Suprapubic skin (tissue), 4 donors: ENCODE measurements at regions not wholly inside any gene's neighbourhood (a gene's known extent, or its start where the extent isn't known, plus 50 kb on each side); places are given as distances from the start of the nearest gene placed in this dataset.

Experiments
- DNase-seq, 2 donors: peaks; one replicate each; pipeline ENCODE4 v3.0.0-alpha.2; 2019; ENCODE audit warnings: low spot score in 2 of 2
- H3K27ac ChIP-seq: fragments of 200-600 bp; sonication (generic); one replicate; pipeline ENCODE4 v1.5.1; 2019
- H3K27me3 ChIP-seq: fragments of 200-600 bp; sonication (generic); one replicate; pipeline ENCODE4 v1.5.1; 2019
- H3K36me3 ChIP-seq: fragments of 200-600 bp; sonication (generic); one replicate; pipeline ENCODE4 v1.5.1; 2019
- H3K4me1 ChIP-seq: fragments of 200-600 bp; sonication (generic); one replicate; pipeline ENCODE4 v1.5.1; 2019
- H3K4me3 ChIP-seq: fragments of 200-600 bp; sonication (generic); one replicate; pipeline ENCODE4 v1.5.1; 2019; ENCODE audit warnings: mild to moderate bottlenecking
- H3K9me3 ChIP-seq: fragments of 200-600 bp; sonication (generic); one replicate; pipeline ENCODE4 v1.5.1; 2019
- CTCF ChIP-seq, 2 donors: fragments of 200-600 bp in 1 of 2; fragments of 450-650 bp in 1 of 2; sonication (generic) in 1 of 2; IDR thresholded peaks; one replicate each; pipeline ENCODE4 v1.5.1; 2016 to 2019; ENCODE audit warnings: antibody characterized with exemption in 2 of 2, mild to moderate bottlenecking in 1 of 2, moderate library complexity in 1 of 2
- EP300 ChIP-seq: sonication (generic); formaldehyde crosslinking; IDR thresholded peaks from one replicate; pipeline ENCODE4 v1.6.1; 2017; ENCODE audit warnings: antibody characterized with exemption
- POLR2A ChIP-seq, 2 donors: fragments of 450-650 bp; IDR thresholded peaks; one replicate each; pipeline ENCODE4 v1.6.1; 2017; ENCODE audit warnings: antibody characterized with exemption in 2 of 2, mild to moderate bottlenecking in 2 of 2, moderate library complexity in 2 of 2
- POLR2AphosphoS5 ChIP-seq, 3 donors: sonication (generic); formaldehyde crosslinking; IDR thresholded peaks; one replicate each; pipeline ENCODE4 v1.6.1; 2017; ENCODE audit warnings: antibody characterized with exemption in 3 of 3
- WGBS: methylation state at CpG from one replicate; pipeline ENCODE4 v1.1.5; 2018; 5-methylcytosine and 5-hydroxymethylcytosine counted together

GRCh38 chr2:234179031-234179363 lies 128.5 kb downstream of the SPP2 start:
- peaks cover 10% of the 10 kb centered on the region for H3K27me3 ChIP-seq
- no peak overlapping the region for H3K4me3 ChIP-seq
- H3K36me3 ChIP-seq, result no peaks in the 10 kb centered on the region
- no peak overlapping the region for H3K27ac ChIP-seq
- H3K4me1 ChIP-seq, result no peaks in the 10 kb centered on the region
- no peaks in the 10 kb centered on the region for H3K9me3 ChIP-seq
- WGBS, result 91% methylated on average over 6 of the region's 6 CpGs
- no peak for TF ChIP-seq POLR2AphosphoS5 (IDR thresholded peaks at IDR 0.05)
- no peak for TF ChIP-seq POLR2A (IDR thresholded peaks at IDR 0.05)
- no peak for TF ChIP-seq CTCF (IDR thresholded peaks at IDR 0.05)
- no peak for TF ChIP-seq EP300
- DNase-seq, result no peak

- H3K4me3 ChIP-seq, result no peak overlapping the region
- no peaks in the 10 kb centered on the region for H3K9me3 ChIP-seq
- no peak overlapping the region for H3K27ac ChIP-seq
- WGBS, result 71% methylated on average over 10 of the region's 10 CpGs
- peaks cover 10% of the 10 kb centered on the region for H3K27me3 ChIP-seq
- TF ChIP-seq POLR2A (IDR thresholded peaks at IDR 0.05) (no peak), POLR2AphosphoS5 (IDR thresholded peaks at IDR 0.05) (no peak), EP300 (no peak), CTCF (IDR thresholded peaks at IDR 0.05) (no peak)
- no peaks in the 10 kb centered on the region for H3K4me1 ChIP-seq
- H3K36me3 ChIP-seq, result no peaks in the 10 kb centered on the region
- DNase-seq, result no peak
Observed at GRCh38 chr2:234178330-234179030, 128.0 kb downstream of the SPP2 start.

- DNase-seq, result no peak
- WGBS, result 95% methylated on average over 6 of the region's 6 CpGs
- H3K4me1 ChIP-seq, result no peaks in the 10 kb centered on the region
- no peaks in the 10 kb centered on the region for H3K27me3 ChIP-seq
- no peak for TF ChIP-seq POLR2AphosphoS5 (IDR thresholded peaks at IDR 0.05)
- no peak for TF ChIP-seq CTCF (IDR thresholded peaks at IDR 0.05)
- TF ChIP-seq EP300, result no peak
- TF ChIP-seq POLR2A (IDR thresholded peaks at IDR 0.05), result no peak
- no peak overlapping the region for H3K27ac ChIP-seq
- H3K9me3 ChIP-seq, result no peaks in the 10 kb centered on the region
- H3K4me3 ChIP-seq, result no peak overlapping the region
- no peaks in the 10 kb centered on the region for H3K36me3 ChIP-seq
Observed at GRCh38 chr2:234175649-234176048, 125.1 kb downstream of the SPP2 start.

- H3K4me3 ChIP-seq, result no peak overlapping the region
- no peaks in the 10 kb centered on the region for H3K4me1 ChIP-seq
- no peak for TF ChIP-seq CTCF (IDR thresholded peaks at IDR 0.05)
- no peak for TF ChIP-seq EP300
- TF ChIP-seq POLR2AphosphoS5 (IDR thresholded peaks at IDR 0.05), result no peak
- no peak for TF ChIP-seq POLR2A (IDR thresholded peaks at IDR 0.05)
- no peaks in the 10 kb centered on the region for H3K36me3 ChIP-seq
- no peak overlapping the region for H3K27ac ChIP-seq
- 96% methylated on average over 5 of the region's 5 CpGs for WGBS
- no peak for DNase-seq
- no peaks in the 10 kb centered on the region for H3K9me3 ChIP-seq
- no peaks in the 10 kb centered on the region for H3K27me3 ChIP-seq
Observed at GRCh38 chr2:234174742-234175141, 124.2 kb downstream of the SPP2 start.

- H3K4me1 ChIP-seq, result no peaks in the 10 kb centered on the region
- no peak for DNase-seq
- no peak overlapping the region for H3K27ac ChIP-seq
- H3K27me3 ChIP-seq, result no peaks in the 10 kb centered on the region
- H3K4me3 ChIP-seq, result no peak overlapping the region
- no peaks in the 10 kb centered on the region for H3K36me3 ChIP-seq
- H3K9me3 ChIP-seq, result no peaks in the 10 kb centered on the region
- 77% methylated on average over 4 of the region's 4 CpGs for WGBS
- no peak for TF ChIP-seq POLR2A (IDR thresholded peaks at IDR 0.05)
- no peak for TF ChIP-seq EP300
- no peak for TF ChIP-seq CTCF (IDR thresholded peaks at IDR 0.05)
- TF ChIP-seq POLR2AphosphoS5 (IDR thresholded peaks at IDR 0.05), result no peak
Observed at GRCh38 chr2:234172532-234172931, 122.0 kb downstream of the SPP2 start.
